HUES6 (cell line): ENCODE measurements at regions not wholly inside any gene's neighbourhood (a gene's known extent, or its start where the extent isn't known, plus 50 kb on each side); places are given as distances from the start of the nearest gene placed in this dataset.

Source experiments
- H3K27ac ChIP-seq: 2 replicates; pipeline ENCODE4 v1.7.0; 2013; ENCODE audit warnings: low read depth, mild to moderate bottlenecking, low read length, inconsistent platforms
- H3K27me3 ChIP-seq: 2 replicates; pipeline ENCODE4 v1.6.1; 2013; ENCODE audit warnings: low read length; ENCODE audit not compliant: control insufficient read depth, insufficient read depth
- H3K36me3 ChIP-seq: 2 replicates; pipeline ENCODE4 v1.6.1; 2013; ENCODE audit warnings: low read length; ENCODE audit not compliant: control insufficient read depth, insufficient read depth
- H3K4me1 ChIP-seq: 2 replicates; pipeline ENCODE4 v1.6.1; 2013; ENCODE audit warnings: low read length; ENCODE audit not compliant: control insufficient read depth, insufficient read depth
- H3K4me3 ChIP-seq: 2 replicates; pipeline ENCODE4 v1.5.1; 2013; ENCODE audit warnings: low read depth, low read length
- H3K9ac ChIP-seq: one replicate; pipeline ENCODE4 v1.6.1; 2013; ENCODE audit warnings: mild to moderate bottlenecking, low read length
- H3K9me3 ChIP-seq: 2 replicates; pipeline ENCODE4 v1.6.1; 2013; ENCODE audit warnings: low read depth, low read length; ENCODE audit not compliant: control insufficient read depth, insufficient read depth

DNA sequence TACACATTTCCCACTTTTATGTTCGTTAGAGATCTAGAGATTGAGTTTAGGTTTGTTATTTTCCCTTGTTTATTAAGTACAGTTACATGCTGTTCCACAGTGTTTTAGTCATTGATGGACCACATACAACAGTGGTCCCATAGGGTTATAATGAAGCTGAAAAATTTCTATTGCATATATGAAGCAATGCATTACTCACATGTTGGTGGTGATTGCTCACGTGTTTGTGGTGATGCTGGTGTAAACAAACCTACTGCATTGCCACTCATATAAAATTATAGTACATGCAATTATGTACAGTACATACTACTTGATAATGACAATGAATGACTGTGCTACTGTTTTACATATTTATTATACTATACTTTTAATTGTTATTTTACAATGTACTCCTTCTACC lies 51.0 kb upstream of the NXPH2 start:
- H3K4me1 ChIP-seq: no peaks in the 10 kb centered on the region
- H3K27ac ChIP-seq: no peak overlapping the region
- H3K4me3 ChIP-seq: no peak overlapping the region
- H3K9ac ChIP-seq: no peak overlapping the region
- H3K36me3 ChIP-seq: no peaks in the 10 kb centered on the region
- no peaks in the 10 kb centered on the region for H3K9me3 ChIP-seq
- no peaks in the 10 kb centered on the region for H3K27me3 ChIP-seq

DNA sequence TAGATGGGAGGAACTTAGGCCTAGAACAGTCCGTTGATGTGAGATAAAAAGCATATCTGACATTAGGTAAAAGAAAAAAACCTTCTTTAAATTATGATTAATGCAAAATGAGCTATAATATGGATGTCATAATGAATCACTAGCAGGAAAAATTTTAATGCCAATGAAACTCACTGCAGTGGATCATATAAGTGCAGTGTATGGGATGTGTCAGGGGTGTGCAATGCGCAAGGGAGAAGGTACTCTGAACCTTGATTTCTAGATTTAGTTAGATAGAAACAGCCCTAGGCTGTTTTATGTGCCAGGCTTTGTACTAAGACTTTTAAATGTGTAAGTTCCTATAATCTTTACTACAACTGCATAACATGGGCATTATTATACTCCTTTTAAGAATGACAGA lies 50.4 kb upstream of the NXPH2 start:
- Histone ChIP-seq H3K9ac (no peak overlapping the region), H3K9me3 (no peaks in the 10 kb centered on the region), H3K36me3 (no peaks in the 10 kb centered on the region), H3K27me3 (no peaks in the 10 kb centered on the region), H3K27ac (no peak overlapping the region), H3K4me1 (no peaks in the 10 kb centered on the region), H3K4me3 (no peak overlapping the region)
